H1 (cell line): ENCODE measurements at regions not wholly inside any gene's neighbourhood (a gene's known extent, or its start where the extent isn't known, plus 50 kb on each side); places are given as distances from the start of the nearest gene placed in this dataset.

ENCODE experiments used
- BACH1 ChIP-seq: IDR thresholded peaks from 2 replicates; pipeline ENCODE4 v1.6.1; 2012; ENCODE audit warnings: low read length, improper control_type of control experiment
- BCL11A ChIP-seq, 2 experiments: IDR thresholded peaks; one replicate each; pipeline ENCODE4 v1.6.1; 2011; ENCODE audit warnings: low read depth in 2 of 2, low read length in 2 of 2, mild to moderate bottlenecking in 2 of 2
- CEBPB ChIP-seq: IDR thresholded peaks from 2 replicates; pipeline ENCODE4 v1.6.1; 2012; ENCODE audit warnings: low read depth, low read length
- CHD1 ChIP-seq: IDR thresholded peaks from 2 replicates; pipeline ENCODE4 v1.6.1; 2012; ENCODE audit warnings: low read depth, low read length, improper control_type of control experiment
- FOSL1 ChIP-seq: IDR thresholded peaks from 2 replicates; pipeline ENCODE4 v1.6.1; 2011; ENCODE audit warnings: mild to moderate bottlenecking, low read depth, low read length, moderate library complexity; ENCODE audit not compliant: insufficient read depth
- MAX ChIP-seq: IDR thresholded peaks from 2 replicates; pipeline ENCODE4 v1.6.1; 2012; ENCODE audit warnings: inconsistent platforms
- PHF8 ChIP-seq: fragments of 200-600 bp; sonication (generic); conservative IDR thresholded peaks from 2 replicates; pipeline ENCODE4 v1.7.1; 2012; ENCODE audit warnings: low read depth, mild to moderate bottlenecking, inconsistent platforms, low read length, moderate library complexity
- POLR2AphosphoS5 ChIP-seq: IDR thresholded peaks from 2 replicates; pipeline ENCODE4 v1.6.1; 2011; ENCODE audit warnings: low read depth, low read length
- SUZ12 ChIP-seq: fragments of 200-600 bp; sonication (generic); IDR thresholded peaks from 2 replicates; pipeline ENCODE4 v1.6.1; 2012; ENCODE audit warnings: mild to moderate bottlenecking, inconsistent platforms, low read length, moderate library complexity, mixed read lengths
- TEAD4 ChIP-seq: IDR thresholded peaks from 2 replicates; pipeline ENCODE4 v1.6.1; 2012; ENCODE audit warnings: low read depth, low read length, inconsistent platforms, mixed read lengths
- TF ChIP-seq, protein P1 (sequence below): fragments of 300-600 bp; sonication (generic); IDR thresholded peaks from 2 replicates; pipeline ENCODE4 v1.7.1; 2012; ENCODE audit warnings: low read length, moderate library complexity, mild to moderate bottlenecking, inconsistent platforms; ENCODE audit not compliant: insufficient replicate concordance
- TF ChIP-seq, protein P2 (sequence below): IDR thresholded peaks from 2 replicates; pipeline ENCODE4 v1.6.1; 2012; ENCODE audit warnings: inconsistent platforms

- TF ChIP-seq, protein P1, sequence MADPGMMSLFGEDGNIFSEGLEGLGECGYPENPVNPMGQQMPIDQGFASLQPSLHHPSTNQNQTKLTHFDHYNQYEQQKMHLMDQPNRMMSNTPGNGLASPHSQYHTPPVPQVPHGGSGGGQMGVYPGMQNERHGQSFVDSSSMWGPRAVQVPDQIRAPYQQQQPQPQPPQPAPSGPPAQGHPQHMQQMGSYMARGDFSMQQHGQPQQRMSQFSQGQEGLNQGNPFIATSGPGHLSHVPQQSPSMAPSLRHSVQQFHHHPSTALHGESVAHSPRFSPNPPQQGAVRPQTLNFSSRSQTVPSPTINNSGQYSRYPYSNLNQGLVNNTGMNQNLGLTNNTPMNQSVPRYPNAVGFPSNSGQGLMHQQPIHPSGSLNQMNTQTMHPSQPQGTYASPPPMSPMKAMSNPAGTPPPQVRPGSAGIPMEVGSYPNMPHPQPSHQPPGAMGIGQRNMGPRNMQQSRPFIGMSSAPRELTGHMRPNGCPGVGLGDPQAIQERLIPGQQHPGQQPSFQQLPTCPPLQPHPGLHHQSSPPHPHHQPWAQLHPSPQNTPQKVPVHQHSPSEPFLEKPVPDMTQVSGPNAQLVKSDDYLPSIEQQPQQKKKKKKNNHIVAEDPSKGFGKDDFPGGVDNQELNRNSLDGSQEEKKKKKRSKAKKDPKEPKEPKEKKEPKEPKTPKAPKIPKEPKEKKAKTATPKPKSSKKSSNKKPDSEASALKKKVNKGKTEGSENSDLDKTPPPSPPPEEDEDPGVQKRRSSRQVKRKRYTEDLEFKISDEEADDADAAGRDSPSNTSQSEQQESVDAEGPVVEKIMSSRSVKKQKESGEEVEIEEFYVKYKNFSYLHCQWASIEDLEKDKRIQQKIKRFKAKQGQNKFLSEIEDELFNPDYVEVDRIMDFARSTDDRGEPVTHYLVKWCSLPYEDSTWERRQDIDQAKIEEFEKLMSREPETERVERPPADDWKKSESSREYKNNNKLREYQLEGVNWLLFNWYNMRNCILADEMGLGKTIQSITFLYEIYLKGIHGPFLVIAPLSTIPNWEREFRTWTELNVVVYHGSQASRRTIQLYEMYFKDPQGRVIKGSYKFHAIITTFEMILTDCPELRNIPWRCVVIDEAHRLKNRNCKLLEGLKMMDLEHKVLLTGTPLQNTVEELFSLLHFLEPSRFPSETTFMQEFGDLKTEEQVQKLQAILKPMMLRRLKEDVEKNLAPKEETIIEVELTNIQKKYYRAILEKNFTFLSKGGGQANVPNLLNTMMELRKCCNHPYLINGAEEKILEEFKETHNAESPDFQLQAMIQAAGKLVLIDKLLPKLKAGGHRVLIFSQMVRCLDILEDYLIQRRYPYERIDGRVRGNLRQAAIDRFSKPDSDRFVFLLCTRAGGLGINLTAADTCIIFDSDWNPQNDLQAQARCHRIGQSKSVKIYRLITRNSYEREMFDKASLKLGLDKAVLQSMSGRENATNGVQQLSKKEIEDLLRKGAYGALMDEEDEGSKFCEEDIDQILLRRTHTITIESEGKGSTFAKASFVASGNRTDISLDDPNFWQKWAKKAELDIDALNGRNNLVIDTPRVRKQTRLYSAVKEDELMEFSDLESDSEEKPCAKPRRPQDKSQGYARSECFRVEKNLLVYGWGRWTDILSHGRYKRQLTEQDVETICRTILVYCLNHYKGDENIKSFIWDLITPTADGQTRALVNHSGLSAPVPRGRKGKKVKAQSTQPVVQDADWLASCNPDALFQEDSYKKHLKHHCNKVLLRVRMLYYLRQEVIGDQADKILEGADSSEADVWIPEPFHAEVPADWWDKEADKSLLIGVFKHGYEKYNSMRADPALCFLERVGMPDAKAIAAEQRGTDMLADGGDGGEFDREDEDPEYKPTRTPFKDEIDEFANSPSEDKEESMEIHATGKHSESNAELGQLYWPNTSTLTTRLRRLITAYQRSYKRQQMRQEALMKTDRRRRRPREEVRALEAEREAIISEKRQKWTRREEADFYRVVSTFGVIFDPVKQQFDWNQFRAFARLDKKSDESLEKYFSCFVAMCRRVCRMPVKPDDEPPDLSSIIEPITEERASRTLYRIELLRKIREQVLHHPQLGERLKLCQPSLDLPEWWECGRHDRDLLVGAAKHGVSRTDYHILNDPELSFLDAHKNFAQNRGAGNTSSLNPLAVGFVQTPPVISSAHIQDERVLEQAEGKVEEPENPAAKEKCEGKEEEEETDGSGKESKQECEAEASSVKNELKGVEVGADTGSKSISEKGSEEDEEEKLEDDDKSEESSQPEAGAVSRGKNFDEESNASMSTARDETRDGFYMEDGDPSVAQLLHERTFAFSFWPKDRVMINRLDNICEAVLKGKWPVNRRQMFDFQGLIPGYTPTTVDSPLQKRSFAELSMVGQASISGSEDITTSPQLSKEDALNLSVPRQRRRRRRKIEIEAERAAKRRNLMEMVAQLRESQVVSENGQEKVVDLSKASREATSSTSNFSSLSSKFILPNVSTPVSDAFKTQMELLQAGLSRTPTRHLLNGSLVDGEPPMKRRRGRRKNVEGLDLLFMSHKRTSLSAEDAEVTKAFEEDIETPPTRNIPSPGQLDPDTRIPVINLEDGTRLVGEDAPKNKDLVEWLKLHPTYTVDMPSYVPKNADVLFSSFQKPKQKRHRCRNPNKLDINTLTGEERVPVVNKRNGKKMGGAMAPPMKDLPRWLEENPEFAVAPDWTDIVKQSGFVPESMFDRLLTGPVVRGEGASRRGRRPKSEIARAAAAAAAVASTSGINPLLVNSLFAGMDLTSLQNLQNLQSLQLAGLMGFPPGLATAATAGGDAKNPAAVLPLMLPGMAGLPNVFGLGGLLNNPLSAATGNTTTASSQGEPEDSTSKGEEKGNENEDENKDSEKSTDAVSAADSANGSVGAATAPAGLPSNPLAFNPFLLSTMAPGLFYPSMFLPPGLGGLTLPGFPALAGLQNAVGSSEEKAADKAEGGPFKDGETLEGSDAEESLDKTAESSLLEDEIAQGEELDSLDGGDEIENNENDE, result no peak
- no peak for TF ChIP-seq BCL11A (IDR thresholded peaks at IDR 0.05; ENCODE audit: low read depth in 2 of 2, low read length in 2 of 2)
- TF ChIP-seq SUZ12, result no peak
- TF ChIP-seq, protein P2, sequence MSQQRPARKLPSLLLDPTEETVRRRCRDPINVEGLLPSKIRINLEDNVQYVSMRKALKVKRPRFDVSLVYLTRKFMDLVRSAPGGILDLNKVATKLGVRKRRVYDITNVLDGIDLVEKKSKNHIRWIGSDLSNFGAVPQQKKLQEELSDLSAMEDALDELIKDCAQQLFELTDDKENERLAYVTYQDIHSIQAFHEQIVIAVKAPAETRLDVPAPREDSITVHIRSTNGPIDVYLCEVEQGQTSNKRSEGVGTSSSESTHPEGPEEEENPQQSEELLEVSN, result no peak
- no peak for TF ChIP-seq FOSL1
- TF ChIP-seq BACH1, result no peak
- TF ChIP-seq TEAD4, result no peak
- TF ChIP-seq MAX, result no peak
- TF ChIP-seq CEBPB, result no peak
- TF ChIP-seq CHD1, result no peak
- no peak for TF ChIP-seq POLR2AphosphoS5
- no peak for TF ChIP-seq PHF8
- TF ChIP-seq, all 59 proteins: peak for 0
These were observed 157.7 kb upstream of the NECTIN1 start (continued) for GRCh38 chr11:119886667-119887230.
